RWPE2 (cell line): ENCODE measurements at regions not wholly inside any gene's neighbourhood (a gene's known extent, or its start where the extent isn't known, plus 50 kb on each side); places are given as distances from the start of the nearest gene placed in this dataset.

Source experiments
- ATAC-seq: fragments of 200-7000 bp; cut with Tn5 transposase; 3 replicates; pipeline ENCODE4 v1.9.1; 2021; ENCODE audit warnings: low read depth
- DNase-seq: peaks from one replicate; pipeline ENCODE4 v3.0.0-alpha.2; 2020; ENCODE audit warnings: low spot score
- H3K27ac ChIP-seq: fragments of 450-650 bp; 2 replicates; pipeline ENCODE4 v1.5.1; 2017; ENCODE audit warnings: mild to moderate bottlenecking; ENCODE audit not compliant: poor library complexity, severe bottlenecking
- H3K27me3 ChIP-seq: fragments of 250-450 bp; sonication (Bioruptor Pico); 2 replicates; pipeline ENCODE4 v1.5.1; 2021; ENCODE audit warnings: mild to moderate bottlenecking, moderate library complexity; ENCODE audit not compliant: insufficient read depth, poor library complexity, severe bottlenecking
- H3K36me3 ChIP-seq: fragments of 250-450 bp; sonication (Bioruptor Pico); 2 replicates; pipeline ENCODE4 v1.5.1; 2020; ENCODE audit warnings: low read depth, mild to moderate bottlenecking, moderate library complexity
- H3K4me1 ChIP-seq: fragments of 250-450 bp; sonication (Bioruptor Pico); 2 replicates; pipeline ENCODE4 v1.5.1; 2021; ENCODE audit warnings: mild to moderate bottlenecking, moderate library complexity; ENCODE audit not compliant: insufficient read depth, poor library complexity, severe bottlenecking
- H3K4me3 ChIP-seq: fragments of 250-450 bp; sonication (Bioruptor Pico); 2 replicates; pipeline ENCODE4 v1.5.1; 2021; ENCODE audit warnings: mild to moderate bottlenecking, moderate library complexity; ENCODE audit not compliant: severe bottlenecking
- H3K9me3 ChIP-seq: fragments of 250-450 bp; sonication (Bioruptor Pico); 2 replicates; pipeline ENCODE4 v1.5.1; 2021; ENCODE audit warnings: mild to moderate bottlenecking, moderate library complexity; ENCODE audit not compliant: severe bottlenecking
- CTCF ChIP-seq: fragments of 450-650 bp; IDR thresholded peaks from one replicate; pipeline ENCODE4 v1.5.1; 2017; ENCODE audit warnings: mild to moderate bottlenecking, moderate library complexity; ENCODE audit not compliant: poor library complexity, severe bottlenecking

DNA sequence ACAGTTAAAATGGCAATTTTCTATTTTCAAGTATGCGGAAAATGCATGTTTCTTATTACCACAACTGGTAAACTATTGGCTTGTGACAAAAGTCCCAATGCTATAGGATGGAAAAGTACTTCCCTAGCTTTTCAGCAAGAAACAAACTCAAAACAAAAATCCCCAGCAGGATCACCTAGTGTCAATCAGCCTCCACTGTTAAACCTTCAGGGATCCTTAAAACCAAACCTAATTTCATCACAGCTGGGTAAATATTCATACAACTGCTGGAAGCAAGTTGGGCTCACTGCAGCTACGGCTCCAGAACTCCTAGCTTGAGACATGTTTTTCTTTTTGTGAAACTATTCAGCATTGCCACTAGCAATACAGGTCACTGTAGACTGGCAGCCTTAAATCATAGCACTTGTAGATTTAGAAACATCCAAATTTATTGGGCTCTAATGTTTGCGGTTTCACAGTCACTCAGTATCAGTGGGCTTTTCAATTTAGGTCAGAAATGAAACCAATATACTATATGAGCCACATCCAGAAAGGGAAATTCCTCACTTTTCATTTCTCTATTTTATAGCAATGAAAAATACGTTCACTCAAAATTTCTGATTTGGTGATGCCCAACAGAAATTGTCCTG lies 145.2 kb upstream of the ANK3 start:
- Histone ChIP-seq H3K27ac (no peak overlapping the region), H3K36me3 (no peaks in the 10 kb centered on the region), H3K4me1 (no peaks in the 10 kb centered on the region), H3K27me3 (no peaks in the 10 kb centered on the region), H3K4me3 (no peak overlapping the region), H3K9me3 (no peaks in the 10 kb centered on the region)
- TF ChIP-seq CTCF = no peak
- no peak for ATAC-seq
- DNase-seq = no peak

DNA sequence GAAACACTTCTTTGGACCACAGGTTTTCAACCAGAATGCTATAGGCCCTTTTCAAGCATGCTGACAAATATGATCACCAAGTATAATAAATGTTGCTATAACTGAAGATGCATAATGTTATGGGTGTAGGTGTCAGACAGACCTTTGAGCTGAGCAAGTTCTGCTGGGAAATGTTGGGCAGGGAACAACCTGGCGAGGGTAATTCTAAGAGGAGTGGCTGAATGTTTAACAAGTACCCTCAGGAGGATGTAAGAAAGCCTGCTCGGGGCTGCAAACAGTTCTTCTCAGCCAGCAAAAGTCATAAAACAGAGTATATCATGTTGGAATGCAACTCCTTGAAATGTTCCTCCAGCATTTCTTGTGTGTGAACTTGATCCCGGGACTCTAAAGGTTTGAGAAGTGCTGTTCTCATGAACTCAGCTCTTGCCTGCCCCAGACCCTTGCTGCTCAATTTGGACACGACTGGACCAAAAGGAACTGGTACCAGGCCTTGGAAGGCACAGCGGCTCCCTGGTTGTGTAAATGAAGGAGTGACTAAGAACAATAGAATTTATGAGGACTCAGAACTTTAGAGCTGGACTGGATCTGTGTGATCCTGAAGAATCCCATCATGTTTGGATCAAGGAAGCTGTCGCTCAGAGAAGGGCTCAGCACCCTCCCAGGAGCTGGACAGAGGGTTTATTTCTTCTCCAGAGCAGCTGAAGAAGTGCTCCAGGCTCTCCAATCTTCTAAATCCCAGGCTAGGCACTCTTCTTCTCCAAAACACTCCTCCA lies 143.2 kb upstream of the ANK3 start:
- TF ChIP-seq CTCF = no peak
- Histone ChIP-seq H3K4me3 (no peak overlapping the region), H3K27me3 (no peaks in the 10 kb centered on the region), H3K9me3 (no peaks in the 10 kb centered on the region), H3K36me3 (no peaks in the 10 kb centered on the region), H3K27ac (no peak overlapping the region), H3K4me1 (no peaks in the 10 kb centered on the region)
- ATAC-seq = no peak
- no peak for DNase-seq

GRCh38 chr10:60531006-60531405 lies 141.3 kb upstream of the ANK3 start:
- no peak for TF ChIP-seq CTCF
- Histone ChIP-seq H3K27me3 (no peaks in the 10 kb centered on the region), H3K9me3 (peaks cover 4% of the 10 kb centered on the region), H3K36me3 (no peaks in the 10 kb centered on the region), H3K27ac (no peak overlapping the region), H3K4me1 (no peaks in the 10 kb centered on the region), H3K4me3 (no peak overlapping the region)
- no peak for DNase-seq
- ATAC-seq = no peak

DNA sequence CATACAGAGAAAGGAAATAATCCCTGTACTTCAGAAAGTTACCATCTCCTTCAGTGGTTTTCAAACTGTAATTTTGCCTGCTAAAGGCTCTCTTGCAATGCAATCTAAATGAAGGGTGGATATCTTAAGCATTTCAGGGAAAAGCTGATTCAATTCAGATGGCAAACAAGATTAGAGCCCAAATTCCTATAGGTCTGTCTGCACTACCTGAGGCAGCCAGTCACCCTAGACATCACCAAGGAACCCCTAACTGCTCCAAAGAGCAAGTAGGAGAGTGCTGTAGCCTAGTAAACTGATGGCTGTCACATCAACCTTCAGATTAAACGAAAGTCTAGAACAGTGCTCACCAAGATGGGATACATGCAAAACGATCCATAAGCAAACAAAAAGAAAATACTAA lies 138.0 kb upstream of the ANK3 start:
- TF ChIP-seq CTCF = no peak
- no peaks in the 10 kb centered on the region for H3K36me3 ChIP-seq
- no peak overlapping the region for H3K27ac ChIP-seq
- no peak for ATAC-seq
- DNase-seq = no peak
- H3K4me1 ChIP-seq = no peaks in the 10 kb centered on the region
- no peak overlapping the region for H3K4me3 ChIP-seq
- H3K27me3 ChIP-seq = no peaks in the 10 kb centered on the region
- peaks cover 4% of the 10 kb centered on the region for H3K9me3 ChIP-seq
